ENCODE measurements at regions not wholly inside any gene's neighbourhood (a gene's known extent, or its start where the extent isn't known, plus 50 kb on each side); places are given as distances from the start of the nearest gene placed in this dataset.

DNA sequence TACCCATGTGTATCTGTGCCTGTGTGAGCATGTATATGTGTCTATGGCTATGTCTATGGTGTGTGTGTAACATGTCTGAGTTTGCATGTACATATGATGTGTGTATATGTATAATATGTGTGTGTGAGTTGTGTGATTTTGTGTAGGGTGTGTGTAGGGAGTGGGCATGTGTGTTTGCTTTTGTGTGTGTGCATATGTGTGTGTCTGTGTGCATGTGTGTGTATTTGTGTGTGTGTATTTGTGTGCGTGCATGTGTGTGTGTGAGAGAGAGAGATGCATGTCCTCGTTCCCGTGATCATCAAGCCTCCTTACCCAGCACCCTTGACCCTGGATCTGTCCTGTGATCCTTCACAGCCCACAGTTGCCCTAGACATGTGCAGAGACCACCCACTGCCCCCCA is 79.5 kb downstream of the LINGO1 start:
- TF ChIP-seq, protein P1, sequence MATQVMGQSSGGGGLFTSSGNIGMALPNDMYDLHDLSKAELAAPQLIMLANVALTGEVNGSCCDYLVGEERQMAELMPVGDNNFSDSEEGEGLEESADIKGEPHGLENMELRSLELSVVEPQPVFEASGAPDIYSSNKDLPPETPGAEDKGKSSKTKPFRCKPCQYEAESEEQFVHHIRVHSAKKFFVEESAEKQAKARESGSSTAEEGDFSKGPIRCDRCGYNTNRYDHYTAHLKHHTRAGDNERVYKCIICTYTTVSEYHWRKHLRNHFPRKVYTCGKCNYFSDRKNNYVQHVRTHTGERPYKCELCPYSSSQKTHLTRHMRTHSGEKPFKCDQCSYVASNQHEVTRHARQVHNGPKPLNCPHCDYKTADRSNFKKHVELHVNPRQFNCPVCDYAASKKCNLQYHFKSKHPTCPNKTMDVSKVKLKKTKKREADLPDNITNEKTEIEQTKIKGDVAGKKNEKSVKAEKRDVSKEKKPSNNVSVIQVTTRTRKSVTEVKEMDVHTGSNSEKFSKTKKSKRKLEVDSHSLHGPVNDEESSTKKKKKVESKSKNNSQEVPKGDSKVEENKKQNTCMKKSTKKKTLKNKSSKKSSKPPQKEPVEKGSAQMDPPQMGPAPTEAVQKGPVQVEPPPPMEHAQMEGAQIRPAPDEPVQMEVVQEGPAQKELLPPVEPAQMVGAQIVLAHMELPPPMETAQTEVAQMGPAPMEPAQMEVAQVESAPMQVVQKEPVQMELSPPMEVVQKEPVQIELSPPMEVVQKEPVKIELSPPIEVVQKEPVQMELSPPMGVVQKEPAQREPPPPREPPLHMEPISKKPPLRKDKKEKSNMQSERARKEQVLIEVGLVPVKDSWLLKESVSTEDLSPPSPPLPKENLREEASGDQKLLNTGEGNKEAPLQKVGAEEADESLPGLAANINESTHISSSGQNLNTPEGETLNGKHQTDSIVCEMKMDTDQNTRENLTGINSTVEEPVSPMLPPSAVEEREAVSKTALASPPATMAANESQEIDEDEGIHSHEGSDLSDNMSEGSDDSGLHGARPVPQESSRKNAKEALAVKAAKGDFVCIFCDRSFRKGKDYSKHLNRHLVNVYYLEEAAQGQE (IDR thresholded peaks at IDR 0.05; ENCODE audit: low read depth) = no peak
- TF ChIP-seq YY1 (IDR thresholded peaks at IDR 0.05; ENCODE audit: low read depth) (no peak), EP300 (IDR thresholded peaks at IDR 0.05; ENCODE audit: borderline replicate concordance) (no peak), TAF1 (IDR thresholded peaks at IDR 0.05; ENCODE audit: low read depth) (no peak)
- TF ChIP-seq, protein P2, sequence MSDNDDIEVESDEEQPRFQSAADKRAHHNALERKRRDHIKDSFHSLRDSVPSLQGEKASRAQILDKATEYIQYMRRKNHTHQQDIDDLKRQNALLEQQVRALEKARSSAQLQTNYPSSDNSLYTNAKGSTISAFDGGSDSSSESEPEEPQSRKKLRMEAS (IDR thresholded peaks at IDR 0.05) = no peak
